Colonic mucosa (tissue), 4 donors: ENCODE measurements at regions not wholly inside any gene's neighbourhood (a gene's known extent, or its start where the extent isn't known, plus 50 kb on each side); places are given as distances from the start of the nearest gene placed in this dataset.

Source experiments
- DNase-seq: peaks from one replicate; pipeline ENCODE4 v3.0.0-alpha.2; 2020
- H3K27ac ChIP-seq: fragments of 200-600 bp; one replicate; pipeline ENCODE4 v1.8.0; 2021
- H3K27me3 ChIP-seq: fragments of 200-600 bp; one replicate; pipeline ENCODE4 v1.8.0; 2021
- H3K36me3 ChIP-seq: fragments of 200-600 bp; one replicate; pipeline ENCODE4 v1.8.0; 2021
- H3K4me1 ChIP-seq: fragments of 200-600 bp; one replicate; pipeline ENCODE4 v1.8.0; 2021; ENCODE audit warnings: mild to moderate bottlenecking
- H3K4me3 ChIP-seq: fragments of 200-600 bp; one replicate; pipeline ENCODE4 v1.8.0; 2021
- H3K9ac ChIP-seq, 2 donors: one replicate each; pipeline ENCODE4 v1.7.0; 2013; ENCODE audit warnings: control low read depth in 2 of 2, low read depth in 2 of 2, low read length in 2 of 2
- H3K9me3 ChIP-seq: fragments of 200-600 bp; one replicate; pipeline ENCODE4 v1.8.0; 2021
- intact Hi-C: fragments of 100-400 bp; cut with DNase I; formaldehyde crosslinking; loops from one replicate; pipeline ENCODE4 v1.14.1; 2022
- TF ChIP-seq, protein P1 (sequence below): fragments of 200-600 bp; IDR thresholded peaks from one replicate; pipeline ENCODE4 v1.8.0; 2022; ENCODE audit warnings: antibody characterized with exemption, mild to moderate bottlenecking
- donor health status: healthy.
- donor health status: DM: no; HTN: no; CAD: no.
- donor health status: DM: no; HTN: no; CAD: no.

DNA sequence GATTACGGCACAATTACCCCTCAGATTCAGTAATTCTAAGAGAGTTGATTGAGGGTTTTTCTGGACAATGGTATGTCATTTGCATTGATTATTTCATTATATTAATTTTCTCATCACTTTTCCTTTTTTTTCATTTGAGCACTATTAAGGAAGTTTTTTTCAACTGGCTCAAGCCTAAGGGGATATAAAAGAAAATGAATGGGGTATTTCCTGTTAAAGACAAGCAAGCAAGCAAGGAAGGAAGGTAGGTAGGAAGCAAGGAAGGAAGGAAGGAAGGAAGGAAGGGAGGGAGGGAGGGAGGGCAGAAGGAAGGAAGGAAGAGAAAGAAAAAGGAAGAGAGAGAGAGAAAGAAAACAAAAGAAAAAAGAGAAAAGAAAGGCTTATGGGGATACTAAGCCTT, 620.3 kb downstream of the DIAPH3 start:
- TF ChIP-seq, protein P1, sequence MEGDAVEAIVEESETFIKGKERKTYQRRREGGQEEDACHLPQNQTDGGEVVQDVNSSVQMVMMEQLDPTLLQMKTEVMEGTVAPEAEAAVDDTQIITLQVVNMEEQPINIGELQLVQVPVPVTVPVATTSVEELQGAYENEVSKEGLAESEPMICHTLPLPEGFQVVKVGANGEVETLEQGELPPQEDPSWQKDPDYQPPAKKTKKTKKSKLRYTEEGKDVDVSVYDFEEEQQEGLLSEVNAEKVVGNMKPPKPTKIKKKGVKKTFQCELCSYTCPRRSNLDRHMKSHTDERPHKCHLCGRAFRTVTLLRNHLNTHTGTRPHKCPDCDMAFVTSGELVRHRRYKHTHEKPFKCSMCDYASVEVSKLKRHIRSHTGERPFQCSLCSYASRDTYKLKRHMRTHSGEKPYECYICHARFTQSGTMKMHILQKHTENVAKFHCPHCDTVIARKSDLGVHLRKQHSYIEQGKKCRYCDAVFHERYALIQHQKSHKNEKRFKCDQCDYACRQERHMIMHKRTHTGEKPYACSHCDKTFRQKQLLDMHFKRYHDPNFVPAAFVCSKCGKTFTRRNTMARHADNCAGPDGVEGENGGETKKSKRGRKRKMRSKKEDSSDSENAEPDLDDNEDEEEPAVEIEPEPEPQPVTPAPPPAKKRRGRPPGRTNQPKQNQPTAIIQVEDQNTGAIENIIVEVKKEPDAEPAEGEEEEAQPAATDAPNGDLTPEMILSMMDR = no peak
- Histone ChIP-seq H3K27ac (no peak overlapping the region), H3K4me3 (no peak overlapping the region), H3K9me3 (no peaks in the 10 kb centered on the region), H3K36me3 (no peaks in the 10 kb centered on the region), H3K9ac (no peak overlapping the region), H3K27me3 (no peaks in the 10 kb centered on the region), H3K4me1 (no peaks in the 10 kb centered on the region)
- DNase-seq = no peak
- intact Hi-C loops = no loop called here

DNA sequence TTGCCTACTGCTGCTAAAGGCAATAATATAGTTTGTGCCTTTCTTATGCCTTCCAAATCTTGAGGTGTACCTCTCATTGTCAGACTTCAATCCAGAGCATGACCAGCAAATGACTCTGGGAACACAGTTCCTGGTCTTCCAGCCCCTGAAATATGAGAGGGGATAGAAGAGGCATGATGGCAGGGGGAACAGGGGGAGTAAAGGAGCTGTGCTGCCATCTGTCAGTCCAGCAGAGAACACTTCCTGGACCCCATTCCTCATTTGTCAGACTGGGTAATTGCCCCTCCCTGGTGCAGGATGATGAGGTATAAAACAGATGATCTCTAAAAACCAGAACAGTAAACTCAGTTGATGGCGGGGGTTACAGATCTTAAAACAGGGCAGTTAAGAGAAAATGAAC, 618.7 kb downstream of the DIAPH3 start:
- H3K27me3 ChIP-seq = no peaks in the 10 kb centered on the region
- H3K36me3 ChIP-seq = no peaks in the 10 kb centered on the region
- no peaks in the 10 kb centered on the region for H3K4me1 ChIP-seq
- H3K27ac ChIP-seq = no peak overlapping the region
- TF ChIP-seq, protein P1 = no peak
- intact Hi-C loops = no loop called here
- DNase-seq = no peak
- no peak overlapping the region for H3K9ac ChIP-seq
- H3K4me3 ChIP-seq = no peak overlapping the region
- no peaks in the 10 kb centered on the region for H3K9me3 ChIP-seq

DNA sequence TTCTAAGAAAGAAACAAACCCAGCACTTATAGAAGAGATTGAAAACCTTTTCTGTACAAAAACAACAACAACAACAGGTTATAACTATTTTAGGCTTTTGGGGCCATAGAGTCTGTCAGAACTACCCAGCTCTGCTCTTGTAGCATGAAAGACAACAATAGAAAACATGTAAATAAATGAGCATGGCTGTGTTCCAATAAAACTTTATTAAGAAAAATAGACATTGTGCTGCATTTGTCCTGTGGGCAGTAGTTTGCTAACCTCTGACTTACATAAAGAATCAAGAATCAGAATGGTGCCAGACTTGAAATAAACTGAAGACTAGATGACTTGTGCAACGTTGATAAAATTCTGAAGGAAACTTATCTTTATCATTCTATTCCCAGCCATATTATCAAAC, 617.5 kb downstream of the DIAPH3 start:
- no peak overlapping the region for H3K9ac ChIP-seq
- no peak overlapping the region for H3K27ac ChIP-seq
- H3K9me3 ChIP-seq = no peaks in the 10 kb centered on the region
- H3K36me3 ChIP-seq = no peaks in the 10 kb centered on the region
- H3K27me3 ChIP-seq = no peaks in the 10 kb centered on the region
- no peak for DNase-seq
- TF ChIP-seq, protein P1 = no peak
- H3K4me1 ChIP-seq = no peaks in the 10 kb centered on the region
- H3K4me3 ChIP-seq = no peak overlapping the region
- intact Hi-C loops = no loop called here

DNA sequence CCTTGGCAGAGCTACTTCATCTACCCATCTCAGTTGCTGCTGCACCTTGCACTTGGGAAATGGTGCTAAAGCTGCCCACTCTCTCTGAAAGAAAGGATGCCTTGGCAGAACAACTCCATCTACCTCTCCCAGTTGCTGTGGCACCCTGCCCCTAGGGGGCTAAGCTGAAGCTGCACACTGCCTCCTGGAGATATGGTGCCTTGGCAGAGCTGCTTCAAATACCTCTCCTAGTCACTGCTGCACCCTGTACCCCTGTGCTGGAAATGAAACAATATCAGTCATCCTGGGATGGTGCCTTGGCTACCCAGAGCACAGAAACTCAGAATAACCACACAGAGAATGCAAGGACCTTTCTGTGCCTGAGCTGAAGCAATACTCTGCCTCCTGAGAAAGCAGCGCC, 615.8 kb downstream of the DIAPH3 start:
- no peak for DNase-seq
- H3K9me3 ChIP-seq = no peaks in the 10 kb centered on the region
- H3K4me3 ChIP-seq = no peak overlapping the region
- H3K27ac ChIP-seq = no peak overlapping the region
- intact Hi-C loops = no loop called here
- no peaks in the 10 kb centered on the region for H3K4me1 ChIP-seq
- no peak overlapping the region for H3K9ac ChIP-seq
- TF ChIP-seq, protein P1 = no peak
- H3K27me3 ChIP-seq = no peaks in the 10 kb centered on the region
- H3K36me3 ChIP-seq = no peaks in the 10 kb centered on the region

DNA sequence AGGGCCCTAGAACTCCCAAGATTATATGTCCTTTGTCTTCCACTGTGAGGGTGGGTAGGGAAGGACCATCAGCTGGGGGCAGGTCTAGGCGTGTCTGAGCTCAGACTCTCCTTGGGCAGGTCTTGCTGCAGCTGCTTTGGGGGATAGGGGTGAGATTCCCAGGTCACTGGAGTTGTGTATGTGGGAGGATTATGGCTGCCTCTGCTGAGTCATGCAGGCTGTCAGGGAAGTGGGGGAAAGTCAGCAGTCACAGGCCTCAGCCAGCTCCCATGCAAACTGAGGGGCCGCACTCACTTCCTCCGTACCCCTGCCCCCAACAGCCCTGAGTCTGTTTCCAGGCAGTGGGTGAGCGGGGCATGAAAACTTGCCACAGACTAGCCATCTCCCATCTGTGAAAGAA, 600.8 kb downstream of the DIAPH3 start:
- H3K27me3 ChIP-seq = no peaks in the 10 kb centered on the region
- H3K9ac ChIP-seq = no peak overlapping the region
- H3K36me3 ChIP-seq = no peaks in the 10 kb centered on the region
- TF ChIP-seq, protein P1 = no peak
- no peaks in the 10 kb centered on the region for H3K4me1 ChIP-seq
- no peak for DNase-seq
- H3K9me3 ChIP-seq = no peaks in the 10 kb centered on the region
- no peak overlapping the region for H3K4me3 ChIP-seq
- no peak overlapping the region for H3K27ac ChIP-seq
- intact Hi-C loops = no loop called here

DNA sequence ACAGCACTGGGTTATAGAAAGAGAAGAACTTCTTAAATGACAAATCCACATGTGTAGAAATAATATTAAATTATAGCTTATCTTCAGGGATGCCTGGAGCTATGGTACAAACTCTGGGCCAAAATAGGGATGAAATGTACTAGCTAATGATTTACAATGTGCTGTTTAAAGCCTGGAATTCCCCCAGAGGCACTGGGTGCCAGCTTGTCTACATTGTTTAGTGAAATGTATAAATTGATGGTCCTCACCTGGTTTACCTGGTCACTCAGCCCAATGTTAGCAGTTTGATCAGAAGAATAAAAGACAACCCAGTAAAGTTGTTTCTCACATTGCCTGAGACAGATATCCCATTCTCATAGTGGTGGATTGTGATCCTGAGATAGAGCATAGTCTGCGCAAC, 597.2 kb downstream of the DIAPH3 start:
- no peaks in the 10 kb centered on the region for H3K9me3 ChIP-seq
- DNase-seq = no peak
- H3K27me3 ChIP-seq = no peaks in the 10 kb centered on the region
- H3K36me3 ChIP-seq = no peaks in the 10 kb centered on the region
- H3K9ac ChIP-seq = no peak overlapping the region
- TF ChIP-seq, protein P1 = no peak
- H3K4me3 ChIP-seq = no peak overlapping the region
- H3K27ac ChIP-seq = no peak overlapping the region
- intact Hi-C loops = no loop called here
- H3K4me1 ChIP-seq = no peaks in the 10 kb centered on the region
